Activated T-helper 17 cell treated with anti-CD3 and anti-CD28 coated beads, Interleukin-2, amount 50 U/mL, for 72 hours (primary cell): ENCODE measurements at regions not wholly inside any gene's neighbourhood (a gene's known extent, or its start where the extent isn't known, plus 50 kb on each side); places are given as distances from the start of the nearest gene placed in this dataset.

Experiments
- ATAC-seq: fragments of 150-1000 bp; cut with Tn5 transposase; replicated peaks from 2 replicates; pipeline ENCODE4 v1.10.0; 2021; ENCODE audit warnings: mild to moderate bottlenecking, moderate library complexity
- H3K27ac Mint-ChIP-seq: one replicate; pipeline ENCODE4 v1.8.0; 2022; ENCODE audit warnings: mixed read lengths
- H3K27me3 Mint-ChIP-seq: one replicate; pipeline ENCODE4 v1.8.0; 2022; ENCODE audit warnings: mixed read lengths
- H3K36me3 Mint-ChIP-seq: one replicate; pipeline ENCODE4 v1.8.0; 2022; ENCODE audit warnings: low read depth, mild to moderate bottlenecking, mixed read lengths
- H3K4me1 Mint-ChIP-seq: one replicate; pipeline ENCODE4 v1.8.0; 2022; ENCODE audit warnings: mixed read lengths
- H3K4me3 Mint-ChIP-seq: one replicate; pipeline ENCODE4 v1.8.0; 2022; ENCODE audit warnings: mild to moderate bottlenecking, mixed read lengths
- H3K9me3 Mint-ChIP-seq: one replicate; pipeline ENCODE4 v1.8.0; 2022; ENCODE audit warnings: mixed read lengths

DNA sequence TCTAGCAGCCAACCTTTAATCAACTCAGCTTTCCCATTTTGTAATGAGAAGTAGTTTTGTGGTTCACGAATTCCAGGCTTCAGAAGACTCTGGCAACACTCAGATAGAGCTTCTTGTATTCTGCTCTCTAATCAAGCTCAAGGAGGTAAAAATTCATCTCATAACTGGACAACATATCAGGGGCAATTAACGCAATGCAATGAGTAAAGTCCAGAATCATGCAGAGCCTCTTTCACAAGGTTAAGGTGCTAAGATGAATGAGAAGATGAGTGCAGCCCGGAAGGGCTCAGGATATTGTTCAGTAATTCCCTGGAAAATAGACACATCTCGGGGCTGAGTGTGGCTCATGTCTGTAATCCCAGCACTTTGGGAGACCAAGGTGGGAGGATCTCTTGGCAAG is 527.7 kb downstream of the SOX11 start:
- Mint-ChIP-seq H3K36me3 (no peaks in the 10 kb centered on the region), H3K4me3 (no peak overlapping the region), H3K27me3 (no peaks in the 10 kb centered on the region), H3K9me3 (peaks cover 7% of the 10 kb centered on the region), H3K4me1 (no peaks in the 10 kb centered on the region), H3K27ac (no peak overlapping the region)
- no peak for ATAC-seq

DNA sequence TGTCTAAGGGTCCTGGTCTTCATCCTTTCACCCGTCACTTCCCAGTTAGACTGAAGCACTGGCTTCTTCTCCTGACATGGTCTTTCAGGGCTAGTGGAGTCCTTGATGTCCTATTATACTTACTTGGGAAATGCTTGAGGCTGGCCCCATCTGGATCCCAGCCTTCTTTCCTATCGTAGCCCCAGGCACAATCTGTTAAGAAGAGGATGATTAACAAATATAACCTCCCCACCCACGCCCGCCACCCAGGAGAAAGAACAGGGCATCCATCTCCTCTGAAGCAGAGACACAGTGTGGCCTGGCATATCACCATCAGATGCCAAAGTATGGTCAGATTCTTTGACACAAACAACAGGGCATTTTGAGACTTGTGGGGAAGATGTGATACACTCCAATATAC is 530.1 kb downstream of the SOX11 start:
- no peaks in the 10 kb centered on the region for H3K27me3 Mint-ChIP-seq
- no peak overlapping the region for H3K27ac Mint-ChIP-seq
- H3K4me1 Mint-ChIP-seq: no peaks in the 10 kb centered on the region
- H3K4me3 Mint-ChIP-seq: no peak overlapping the region
- H3K36me3 Mint-ChIP-seq: no peaks in the 10 kb centered on the region
- no peak for ATAC-seq
- peaks cover 12% of the 10 kb centered on the region for H3K9me3 Mint-ChIP-seq

DNA sequence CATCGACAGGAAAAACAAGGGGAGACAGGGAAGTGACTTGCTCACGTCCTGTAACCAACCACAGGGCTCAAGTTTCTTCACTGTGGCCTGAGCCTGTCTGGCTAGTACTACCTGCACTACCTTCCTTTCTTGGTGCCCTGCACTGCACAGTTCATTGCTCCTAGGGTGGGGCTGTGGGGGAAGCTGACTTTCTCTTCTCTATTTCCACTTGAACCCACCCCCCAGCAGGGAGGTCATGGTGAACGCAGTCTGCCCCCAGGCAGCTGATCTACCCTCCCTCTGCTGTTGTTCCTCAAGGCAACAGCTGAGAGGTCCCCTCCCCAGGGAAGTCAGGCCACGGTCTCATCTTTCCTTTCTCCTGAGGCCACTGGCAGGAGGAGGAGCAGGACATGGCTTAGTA is 532.1 kb downstream of the SOX11 start:
- Mint-ChIP-seq H3K27ac (no peak overlapping the region), H3K36me3 (no peaks in the 10 kb centered on the region), H3K4me3 (no peak overlapping the region), H3K4me1 (no peaks in the 10 kb centered on the region), H3K27me3 (no peaks in the 10 kb centered on the region), H3K9me3 (peaks cover 14% of the 10 kb centered on the region)
- no peak for ATAC-seq

DNA sequence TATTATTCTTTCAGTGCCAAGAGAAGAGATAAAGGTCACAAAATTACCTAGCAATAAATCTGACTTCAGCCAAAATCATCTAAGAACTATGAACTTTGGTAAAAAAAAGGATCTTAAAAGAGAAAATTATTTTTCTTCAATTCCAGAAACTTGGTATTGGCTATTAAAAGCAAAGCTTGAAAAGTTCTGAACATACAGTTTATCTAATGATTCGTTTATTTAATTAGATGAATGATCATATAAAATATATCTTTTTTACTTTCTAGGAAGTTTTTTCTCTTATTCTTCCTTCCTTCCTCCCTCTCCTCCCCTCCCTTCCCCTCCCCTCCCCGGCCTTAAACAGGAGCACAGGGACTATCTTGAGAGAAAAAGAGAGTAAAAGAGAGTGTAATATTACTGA is 536.1 kb downstream of the SOX11 start:
- Mint-ChIP-seq H3K9me3 (peaks cover 9% of the 10 kb centered on the region), H3K4me3 (no peak overlapping the region), H3K27me3 (no peaks in the 10 kb centered on the region), H3K27ac (no peak overlapping the region), H3K36me3 (no peaks in the 10 kb centered on the region), H3K4me1 (no peaks in the 10 kb centered on the region)
- no peak for ATAC-seq

DNA sequence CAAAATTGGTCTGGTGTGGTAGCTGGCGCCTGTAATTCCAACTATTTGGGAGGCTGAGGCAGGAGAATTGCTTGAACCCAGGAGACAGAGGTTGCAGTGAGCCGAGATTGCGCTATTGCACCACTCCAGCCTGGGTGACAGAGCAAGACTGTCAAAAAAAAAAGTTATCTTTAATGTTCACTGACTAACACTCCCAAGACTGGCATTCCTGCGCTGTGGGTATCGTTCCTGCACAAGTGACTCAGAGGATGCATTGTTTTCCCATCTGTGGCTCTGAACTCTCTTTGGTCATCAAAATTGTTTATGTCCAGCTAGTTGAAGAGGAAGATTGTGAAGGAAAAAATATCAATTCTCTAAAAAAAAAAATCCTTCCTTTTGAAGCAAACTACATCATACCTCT is 539.0 kb downstream of the SOX11 start:
- H3K9me3 Mint-ChIP-seq: peaks cover 6% of the 10 kb centered on the region
- H3K36me3 Mint-ChIP-seq: no peaks in the 10 kb centered on the region
- no peak overlapping the region for H3K27ac Mint-ChIP-seq
- H3K4me3 Mint-ChIP-seq: no peak overlapping the region
- ATAC-seq: no peak
- H3K27me3 Mint-ChIP-seq: no peaks in the 10 kb centered on the region
- no peaks in the 10 kb centered on the region for H3K4me1 Mint-ChIP-seq

DNA sequence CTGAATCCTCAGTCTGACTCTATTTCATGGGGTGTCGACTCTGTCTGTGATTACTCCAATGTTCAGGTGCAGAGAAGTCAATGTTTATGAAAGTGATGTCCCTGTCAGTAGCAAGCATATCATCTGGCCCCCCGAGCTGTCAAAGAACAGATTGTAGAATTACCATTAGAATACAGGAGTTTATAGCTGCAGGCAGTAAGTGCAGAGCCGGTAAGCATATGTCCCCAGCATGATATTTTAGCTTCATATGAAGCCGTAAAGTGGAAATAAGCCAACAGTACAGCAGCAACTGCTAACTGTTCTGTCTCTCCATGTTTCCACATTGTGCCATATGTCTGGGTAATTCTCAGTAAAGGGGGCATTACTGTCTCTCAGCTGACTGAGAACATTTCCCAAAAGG is 541.8 kb downstream of the SOX11 start:
- no peaks in the 10 kb centered on the region for H3K36me3 Mint-ChIP-seq
- H3K27ac Mint-ChIP-seq: no peak overlapping the region
- peaks cover 3% of the 10 kb centered on the region for H3K9me3 Mint-ChIP-seq
- no peak overlapping the region for H3K4me3 Mint-ChIP-seq
- ATAC-seq: no peak
- no peaks in the 10 kb centered on the region for H3K27me3 Mint-ChIP-seq
- no peaks in the 10 kb centered on the region for H3K4me1 Mint-ChIP-seq

DNA sequence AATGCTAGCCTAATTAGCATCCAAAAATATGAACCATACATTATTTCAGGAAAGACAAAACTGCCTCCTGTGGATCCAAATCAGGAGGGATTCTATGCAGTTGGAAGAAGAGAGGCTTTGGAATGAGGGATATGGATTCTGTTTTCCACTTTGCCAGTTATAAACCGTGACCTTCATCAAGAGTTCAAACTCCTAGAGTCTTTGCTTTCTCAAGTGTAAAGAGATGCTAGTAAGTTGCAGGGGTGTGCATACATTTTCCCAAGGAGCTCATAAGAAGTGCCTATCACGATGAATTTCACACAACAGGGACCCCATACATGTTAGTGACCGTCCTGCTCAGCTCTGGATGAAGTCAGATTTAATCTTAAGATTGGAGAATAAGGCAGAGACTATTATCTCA is 542.5 kb downstream of the SOX11 start:
- peaks cover 3% of the 10 kb centered on the region for H3K9me3 Mint-ChIP-seq
- H3K4me1 Mint-ChIP-seq: no peaks in the 10 kb centered on the region
- no peaks in the 10 kb centered on the region for H3K36me3 Mint-ChIP-seq
- ATAC-seq: no peak
- H3K27ac Mint-ChIP-seq: no peak overlapping the region
- no peak overlapping the region for H3K4me3 Mint-ChIP-seq
- H3K27me3 Mint-ChIP-seq: no peaks in the 10 kb centered on the region

DNA sequence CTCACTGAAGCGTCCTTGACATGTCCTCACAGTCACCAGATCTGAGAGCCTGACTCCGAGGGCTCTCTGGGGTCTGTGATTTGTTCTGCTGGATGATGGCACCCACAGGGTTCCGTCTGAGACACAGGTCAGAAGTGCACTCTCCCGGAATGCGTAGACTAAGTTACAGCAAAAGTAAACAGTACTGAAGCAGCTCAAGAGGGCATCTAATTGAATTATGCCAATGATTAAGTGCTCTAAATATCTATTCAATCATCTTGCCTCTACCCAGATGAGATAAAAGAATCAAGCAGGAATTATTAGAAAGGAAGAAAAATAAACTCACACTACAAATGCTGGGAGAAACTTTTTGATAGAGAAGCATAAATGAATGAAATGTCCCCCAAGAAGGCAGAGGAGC is 544.1 kb downstream of the SOX11 start:
- H3K27ac Mint-ChIP-seq: no peak overlapping the region
- ATAC-seq: no peak
- no peaks in the 10 kb centered on the region for H3K27me3 Mint-ChIP-seq

DNA sequence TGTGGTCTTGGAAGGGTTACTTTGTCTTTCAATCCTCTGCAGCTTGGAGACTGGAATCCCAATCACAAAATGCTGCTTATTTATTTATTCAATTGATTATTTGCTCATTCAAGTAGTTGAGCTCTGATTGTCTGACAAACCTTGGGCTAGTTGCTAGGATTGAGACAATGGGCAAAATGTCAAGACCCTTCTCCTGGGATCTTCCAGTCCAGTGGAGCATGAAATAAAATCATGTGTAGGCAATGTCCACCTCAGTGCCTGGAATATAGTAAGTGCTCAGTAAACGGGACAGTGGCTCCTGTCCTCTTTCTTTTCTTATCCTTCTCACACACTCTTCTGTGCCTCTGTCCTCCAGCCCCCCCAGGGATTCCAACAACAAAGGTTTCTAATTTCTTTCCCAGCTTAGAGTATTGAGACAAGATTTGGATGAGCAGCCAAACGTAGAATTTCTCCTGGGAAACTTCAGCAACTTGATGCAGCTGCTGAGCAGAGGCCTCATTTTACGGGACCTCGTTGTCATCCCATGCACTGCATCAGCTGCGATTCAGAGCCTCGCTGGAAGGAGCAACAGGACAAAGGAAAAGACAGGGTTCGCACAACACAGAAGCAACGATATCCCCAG is 545.0 kb downstream of the SOX11 start:
- H3K4me1 Mint-ChIP-seq: no peaks in the 10 kb centered on the region
- no peak for ATAC-seq
- H3K27me3 Mint-ChIP-seq: no peaks in the 10 kb centered on the region
- H3K4me3 Mint-ChIP-seq: no peak overlapping the region
- no peaks in the 10 kb centered on the region for H3K36me3 Mint-ChIP-seq
- H3K27ac Mint-ChIP-seq: no peak overlapping the region
- peaks cover 8% of the 10 kb centered on the region for H3K9me3 Mint-ChIP-seq

More for the DNA sequence above, 544.1 kb downstream of the SOX11 start:
- H3K9me3 Mint-ChIP-seq: peaks cover 8% of the 10 kb centered on the region
- no peak overlapping the region for H3K4me3 Mint-ChIP-seq
- no peaks in the 10 kb centered on the region for H3K4me1 Mint-ChIP-seq
- H3K36me3 Mint-ChIP-seq: no peaks in the 10 kb centered on the region

DNA sequence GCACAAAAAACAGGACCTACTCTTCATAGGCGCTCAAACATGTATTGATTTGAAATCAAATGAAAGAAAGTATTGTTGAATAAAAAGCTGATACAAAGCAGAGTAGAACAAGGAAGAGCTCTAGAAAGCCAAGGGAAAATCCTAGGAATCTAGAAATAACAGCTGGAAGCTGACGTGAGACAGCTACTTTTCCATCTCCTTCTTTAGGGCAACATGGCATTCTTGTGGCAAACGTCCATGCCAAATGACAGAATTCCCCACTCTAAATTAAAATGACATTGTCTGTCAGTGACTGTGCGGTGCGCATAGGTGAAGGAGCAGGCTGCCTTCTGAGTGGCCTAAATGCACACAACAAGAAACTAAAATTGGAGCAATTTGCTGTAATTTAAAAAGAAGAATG is 557.4 kb downstream of the SOX11 start:
- Mint-ChIP-seq H3K4me3 (no peak overlapping the region), H3K36me3 (no peaks in the 10 kb centered on the region), H3K27me3 (no peaks in the 10 kb centered on the region), H3K4me1 (no peaks in the 10 kb centered on the region), H3K9me3 (peaks cover 4% of the 10 kb centered on the region), H3K27ac (no peak overlapping the region)
- ATAC-seq: no peak

DNA sequence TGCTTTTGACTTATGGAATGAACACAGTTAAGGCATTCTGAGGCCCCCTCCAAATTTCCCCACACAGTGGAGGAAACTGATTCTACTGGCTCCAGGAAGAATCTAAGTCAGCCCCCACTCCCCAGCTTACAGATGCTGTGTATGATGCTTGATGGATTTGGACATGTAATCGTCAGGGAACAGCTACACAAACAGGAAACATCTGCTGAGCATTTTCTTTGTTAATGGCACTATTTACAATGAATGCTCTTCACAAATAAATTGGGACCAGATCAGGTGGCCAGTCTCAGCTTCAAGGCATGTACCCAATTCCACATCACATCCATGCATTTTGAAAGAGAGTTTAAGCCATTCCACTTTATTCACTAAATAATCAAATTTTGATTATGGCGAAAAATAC is 562.3 kb downstream of the SOX11 start:
- Mint-ChIP-seq H3K4me3 (no peak overlapping the region), H3K27ac (no peak overlapping the region), H3K4me1 (no peaks in the 10 kb centered on the region), H3K36me3 (no peaks in the 10 kb centered on the region), H3K9me3 (peaks cover 4% of the 10 kb centered on the region), H3K27me3 (no peaks in the 10 kb centered on the region)
- no peak for ATAC-seq

DNA sequence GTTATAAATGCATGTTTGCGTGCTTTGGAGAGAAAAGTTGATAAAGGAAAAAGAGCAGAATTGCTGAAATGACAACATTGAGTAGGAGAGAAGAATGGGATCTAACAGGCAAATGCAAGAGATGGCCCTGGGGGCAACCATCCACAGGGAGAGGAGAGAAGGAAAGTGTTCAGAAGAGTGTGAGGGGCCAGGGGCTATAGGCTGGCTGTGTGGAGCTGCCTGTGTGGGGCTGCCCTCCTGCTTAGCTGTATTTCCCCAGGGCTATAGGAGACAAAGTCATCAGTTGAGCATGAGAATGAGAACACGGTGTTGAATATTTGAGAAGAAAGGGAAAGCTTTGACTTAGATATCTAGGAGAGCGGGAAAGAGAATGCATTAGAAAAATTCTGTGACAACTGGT is 572.0 kb downstream of the SOX11 start:
- no peaks in the 10 kb centered on the region for H3K36me3 Mint-ChIP-seq
- ATAC-seq: no peak
- H3K9me3 Mint-ChIP-seq: peaks cover 6% of the 10 kb centered on the region
- no peaks in the 10 kb centered on the region for H3K4me1 Mint-ChIP-seq
- H3K27me3 Mint-ChIP-seq: no peaks in the 10 kb centered on the region
- no peak overlapping the region for H3K4me3 Mint-ChIP-seq
- no peak overlapping the region for H3K27ac Mint-ChIP-seq

DNA sequence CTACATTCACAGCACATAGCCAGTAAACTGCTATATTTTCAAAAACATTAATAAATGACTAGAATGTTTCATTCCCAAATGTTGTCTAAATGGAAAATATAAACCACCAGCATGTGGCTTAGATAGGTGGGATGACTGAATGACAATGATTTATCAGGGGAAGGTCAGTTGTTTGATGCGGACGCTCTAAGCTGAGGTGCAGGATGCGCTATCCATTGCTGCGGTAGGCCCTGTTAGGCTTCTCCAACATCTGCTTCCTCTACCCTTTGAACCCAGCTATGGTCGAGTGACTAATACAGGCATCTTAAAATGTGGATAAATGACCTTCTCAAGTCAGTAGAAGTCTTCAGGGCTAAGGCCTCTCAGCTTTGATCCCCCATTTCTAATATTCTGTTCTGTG is 584.2 kb downstream of the CMPK2 start:
- H3K9me3 Mint-ChIP-seq: peaks cover 10% of the 10 kb centered on the region
- no peak overlapping the region for H3K4me3 Mint-ChIP-seq
- no peaks in the 10 kb centered on the region for H3K36me3 Mint-ChIP-seq
- H3K27me3 Mint-ChIP-seq: no peaks in the 10 kb centered on the region
- no peak for ATAC-seq
- H3K4me1 Mint-ChIP-seq: no peaks in the 10 kb centered on the region
- H3K27ac Mint-ChIP-seq: no peak overlapping the region

DNA sequence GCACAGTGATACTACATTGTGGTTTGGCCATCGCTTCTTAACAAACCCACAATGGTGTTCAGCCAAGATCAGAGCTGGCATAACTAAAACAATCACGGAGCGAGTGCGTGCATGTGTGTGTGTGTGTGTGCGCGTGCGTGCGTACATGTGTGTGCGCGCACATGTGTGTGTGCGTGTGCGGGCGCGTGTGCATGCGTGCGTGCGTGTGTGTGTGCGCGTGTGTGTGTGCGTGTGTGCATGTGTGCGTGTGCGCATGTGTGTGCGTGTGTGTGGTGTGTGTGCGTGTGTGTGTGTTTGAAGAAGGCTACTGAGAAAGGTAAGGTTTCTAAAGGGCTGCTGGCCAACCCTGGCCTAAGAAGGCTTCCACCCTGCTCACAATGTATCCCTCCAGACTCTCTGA is 582.4 kb downstream of the CMPK2 start:
- no peak for ATAC-seq
- no peaks in the 10 kb centered on the region for H3K27me3 Mint-ChIP-seq
- H3K4me1 Mint-ChIP-seq: no peaks in the 10 kb centered on the region

DNA sequence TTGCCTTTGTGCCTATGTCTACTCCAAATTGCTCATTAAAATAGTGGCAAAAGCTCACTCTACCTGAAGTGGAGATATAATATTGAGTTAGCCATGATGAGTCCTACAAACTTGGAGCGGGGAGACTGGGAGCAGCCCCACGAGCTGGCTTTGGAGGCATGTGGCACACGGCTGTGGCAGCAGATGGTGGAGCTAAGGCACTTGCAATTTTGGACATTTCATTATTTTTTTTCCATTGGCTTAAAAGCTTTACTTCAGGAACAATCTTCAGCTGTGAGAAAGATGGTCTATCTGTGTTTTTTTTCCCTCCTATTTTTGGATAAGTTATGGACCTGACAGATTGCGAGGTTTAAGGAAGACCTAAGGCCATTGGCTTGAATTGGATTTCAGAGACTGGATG is 578.3 kb downstream of the CMPK2 start:
- Mint-ChIP-seq H3K36me3 (no peaks in the 10 kb centered on the region), H3K9me3 (peaks cover 12% of the 10 kb centered on the region), H3K27ac (no peak overlapping the region), H3K27me3 (no peaks in the 10 kb centered on the region), H3K4me1 (no peaks in the 10 kb centered on the region), H3K4me3 (no peak overlapping the region)
- ATAC-seq: no peak

More for the DNA sequence above, 582.4 kb downstream of the CMPK2 start:
- no peak overlapping the region for H3K4me3 Mint-ChIP-seq
- H3K27ac Mint-ChIP-seq: no peak overlapping the region
- H3K9me3 Mint-ChIP-seq: peaks cover 8% of the 10 kb centered on the region
- no peaks in the 10 kb centered on the region for H3K36me3 Mint-ChIP-seq

DNA sequence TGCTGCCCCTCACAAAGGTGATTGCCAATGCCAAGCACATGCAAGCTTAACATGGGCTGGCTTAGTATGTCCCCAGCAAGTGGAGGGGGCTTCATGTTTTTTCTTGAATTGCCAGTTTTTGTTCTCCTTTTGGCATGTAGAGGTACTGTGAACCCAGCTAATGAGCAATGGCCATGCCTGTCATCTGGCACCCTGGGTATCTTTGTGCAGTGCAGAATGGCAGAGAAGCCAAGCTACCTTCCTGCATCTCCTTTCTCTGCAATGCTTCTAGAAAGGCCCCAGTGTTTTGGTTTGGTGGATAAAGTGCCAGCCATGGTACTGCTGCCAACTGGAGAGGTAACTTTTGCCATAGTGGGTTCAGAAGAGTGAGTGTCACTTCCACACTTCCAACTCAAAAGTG is 576.9 kb downstream of the CMPK2 start:
- no peak for ATAC-seq
- H3K27me3 Mint-ChIP-seq: no peaks in the 10 kb centered on the region
- H3K4me3 Mint-ChIP-seq: no peak overlapping the region

More for the DNA sequence above, 576.9 kb downstream of the CMPK2 start:
- H3K4me1 Mint-ChIP-seq: no peaks in the 10 kb centered on the region
- no peaks in the 10 kb centered on the region for H3K36me3 Mint-ChIP-seq
- peaks cover 13% of the 10 kb centered on the region for H3K9me3 Mint-ChIP-seq
- no peak overlapping the region for H3K27ac Mint-ChIP-seq
